ENCODE measurements at regions not wholly inside any gene's neighbourhood (a gene's known extent, or its start where the extent isn't known, plus 50 kb on each side); places are given as distances from the start of the nearest gene placed in this dataset.

- WGBS, 2 donors = 82 to 86% methylated on average over 7 of the region's 7 CpGs
- TF ChIP-seq EP300 (IDR thresholded peaks at IDR 0.05) (no peak), POLR2A (IDR thresholded peaks at IDR 0.05) (no peak), CTCF (IDR thresholded peaks at IDR 0.05) (no peak)
- H3K27ac ChIP-seq = no peak overlapping the region
Observed at GRCh38 chr15:69902414-69903062, 195.2 kb downstream of the TLE3 start.

GRCh38 chr15:69903470-69904469 is 193.9 kb downstream of the TLE3 start:
- H3K4me3 ChIP-seq = no peak overlapping the region
- no peak overlapping the region for H3K27ac ChIP-seq
- H3K4me1 ChIP-seq = no peaks in the 10 kb centered on the region
- TF ChIP-seq POLR2A (IDR thresholded peaks at IDR 0.05) = no peak
- TF ChIP-seq CTCF (IDR thresholded peaks at IDR 0.05) = no peak
- TF ChIP-seq EP300 (IDR thresholded peaks at IDR 0.05) = no peak
- WGBS, 2 donors = 61 to 63% methylated on average over 11 of the region's 11 CpGs
- H3K9me3 ChIP-seq = no peaks in the 10 kb centered on the region
- no peaks in the 10 kb centered on the region for H3K27me3 ChIP-seq
- no peak for DNase-seq (ENCODE audit: low spot score in 2 of 2)
- no peaks in the 10 kb centered on the region for H3K36me3 ChIP-seq

More at GRCh38 chr15:69902414-69903062, 195.2 kb downstream of the TLE3 start:
- Histone ChIP-seq H3K27me3 (no peaks in the 10 kb centered on the region), H3K36me3 (no peaks in the 10 kb centered on the region), H3K4me3 (no peak overlapping the region), H3K9me3 (no peaks in the 10 kb centered on the region), H3K4me1 (no peaks in the 10 kb centered on the region)
- no peak for DNase-seq (ENCODE audit: low spot score in 2 of 2)

GRCh38 chr15:69906256-69907185 is 191.2 kb downstream of the TLE3 start:
- Histone ChIP-seq H3K27me3 (no peaks in the 10 kb centered on the region), H3K4me3 (no peak overlapping the region), H3K4me1 (no peaks in the 10 kb centered on the region), H3K27ac (no peak overlapping the region), H3K36me3 (no peaks in the 10 kb centered on the region), H3K9me3 (no peaks in the 10 kb centered on the region)
- TF ChIP-seq POLR2A (IDR thresholded peaks at IDR 0.05) (no peak), EP300 (IDR thresholded peaks at IDR 0.05) (no peak), CTCF (IDR thresholded peaks at IDR 0.05) (no peak)
- DNase-seq (ENCODE audit: low spot score in 2 of 2) = no peak
- WGBS, 2 donors = 58 to 63% methylated on average over 11 of the region's 11 CpGs

- no peak overlapping the region for H3K4me3 ChIP-seq
- H3K36me3 ChIP-seq = no peaks in the 10 kb centered on the region
- WGBS, 2 donors = 87 to 94% methylated on average over 1 of the region's 1 CpG
- DNase-seq (ENCODE audit: low spot score in 2 of 2) = no peak
- H3K4me1 ChIP-seq = no peaks in the 10 kb centered on the region
- H3K9me3 ChIP-seq = no peaks in the 10 kb centered on the region
- H3K27me3 ChIP-seq = no peaks in the 10 kb centered on the region
- TF ChIP-seq POLR2A (IDR thresholded peaks at IDR 0.05) (no peak), CTCF (IDR thresholded peaks at IDR 0.05) (no peak), EP300 (IDR thresholded peaks at IDR 0.05) (no peak)
- no peak overlapping the region for H3K27ac ChIP-seq
Observed at GRCh38 chr15:69908060-69908459, 189.7 kb downstream of the TLE3 start.

Measured in tibial nerve (tissue), 4 donors.